ENCODE measurements at regions not wholly inside any gene's neighbourhood (a gene's known extent, or its start where the extent isn't known, plus 50 kb on each side); places are given as distances from the start of the nearest gene placed in this dataset.
"Not testable (repeated sequence)": the region's sequence is repeated elsewhere in the genome, so short reads cannot be mapped to it uniquely, and the experiment has no call there.

DNA sequence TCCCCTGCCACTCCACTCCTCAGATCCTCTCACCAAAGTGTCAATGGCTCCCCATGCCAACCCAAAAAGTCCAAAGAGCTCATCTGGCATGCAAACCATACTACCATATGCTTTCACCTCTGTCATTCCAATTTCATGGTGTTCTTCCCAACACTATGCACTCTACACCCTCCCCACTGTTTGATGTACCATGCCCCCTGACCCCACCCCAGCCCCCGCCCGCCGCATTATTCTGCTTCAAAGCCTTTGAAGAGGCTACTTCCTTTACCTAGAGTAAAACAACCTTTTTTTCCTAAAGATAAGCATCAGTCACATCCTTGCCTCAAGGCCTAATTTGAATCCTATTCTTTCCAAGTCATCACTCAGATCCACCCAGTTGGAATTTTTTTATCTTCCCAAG is 226.3 kb downstream of the DEPDC1B start:
- Mint-ChIP-seq H3K9me3 (peaks cover 8% of the 10 kb centered on the region), H3K4me1 (ENCODE audit: low read depth) (no peaks in the 10 kb centered on the region), H3K27ac (no peak overlapping the region), H3K4me3 (no peak overlapping the region), H3K27me3 (no peaks in the 10 kb centered on the region), H3K36me3 (no peaks in the 10 kb centered on the region)
- POLR2A ChIA-PET = no interaction called here
- intact Hi-C loops (cut with micrococcal nuclease) = no loop called here
- CTCF ChIA-PET = no interaction called here
- no peak for DNase-seq

DNA sequence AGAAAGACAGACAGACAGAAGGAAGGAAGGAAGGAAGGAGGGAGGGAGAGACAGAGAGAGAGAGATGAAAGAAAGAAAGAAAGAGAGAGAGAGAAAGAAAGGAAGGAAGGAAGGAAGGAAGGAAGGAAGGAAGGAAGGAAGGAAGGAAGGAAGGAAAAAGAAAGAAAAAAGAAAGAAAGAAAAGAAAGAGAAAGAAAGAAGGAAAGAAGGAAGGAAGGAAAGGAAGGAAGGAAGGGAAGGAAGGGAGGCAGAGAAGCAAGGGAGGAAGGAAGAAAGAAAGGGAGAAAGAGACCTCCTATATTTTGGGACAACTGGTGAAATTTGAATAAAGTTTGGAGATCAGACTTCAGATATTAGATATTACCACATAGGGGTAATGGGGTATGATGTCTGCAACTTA is 226.9 kb downstream of the DEPDC1B start:
- intact Hi-C loops (cut with micrococcal nuclease); H3K36me3 Mint-ChIP-seq; H3K27ac Mint-ChIP-seq; H3K27me3 Mint-ChIP-seq; POLR2A ChIA-PET; DNase-seq; CTCF ChIA-PET; H3K4me3 Mint-ChIP-seq; H3K4me1 Mint-ChIP-seq (ENCODE audit: low read depth); H3K9me3 Mint-ChIP-seq: not testable (repeated sequence)

DNA sequence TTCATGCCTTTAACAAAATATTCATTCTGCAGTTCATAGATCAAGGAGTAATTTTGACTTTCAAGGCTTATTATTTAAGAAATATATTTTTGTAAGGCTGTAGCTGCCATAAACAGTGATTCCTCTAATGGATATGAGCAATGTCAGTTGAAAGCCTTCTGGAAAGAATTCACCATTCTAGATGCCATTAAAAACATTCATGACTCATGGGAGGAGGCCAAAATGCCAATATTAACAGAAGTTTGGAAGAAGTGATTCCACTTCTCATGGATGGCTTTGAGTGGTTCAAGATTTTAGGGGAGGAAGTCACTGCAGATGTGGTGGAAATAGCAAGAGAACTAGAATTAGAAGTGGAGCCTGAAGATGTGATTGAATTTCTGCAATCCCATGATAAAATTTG is 229.1 kb downstream of the DEPDC1B start:
- H3K4me1 Mint-ChIP-seq (ENCODE audit: low read depth) = no peaks in the 10 kb centered on the region

DNA sequence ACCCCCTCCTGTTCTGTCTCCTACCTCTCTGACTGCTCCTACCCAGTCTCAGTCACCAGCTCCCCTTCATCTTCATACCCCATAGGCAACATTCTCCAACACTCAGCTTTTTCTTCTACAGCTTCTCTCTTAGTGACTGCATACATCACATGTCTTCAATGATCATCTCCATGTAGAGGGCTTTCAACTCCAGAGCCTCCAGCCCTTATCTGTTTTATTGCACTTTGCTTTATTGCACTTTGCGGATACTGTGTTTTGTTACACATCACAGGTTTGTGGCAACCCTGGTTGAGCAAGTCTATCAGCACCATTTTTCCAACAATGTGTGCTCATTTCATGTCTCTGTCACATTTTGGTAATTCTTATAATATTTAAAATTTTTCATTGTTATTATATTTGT is 230.7 kb downstream of the DEPDC1B start:
- DNase-seq = no peak
- POLR2A ChIA-PET = no interaction called here
- Mint-ChIP-seq H3K27ac (no peak overlapping the region), H3K27me3 (peaks cover 2% of the 10 kb centered on the region), H3K36me3 (no peaks in the 10 kb centered on the region), H3K9me3 (peaks cover 2% of the 10 kb centered on the region), H3K4me3 (no peak overlapping the region), H3K4me1 (ENCODE audit: low read depth) (no peaks in the 10 kb centered on the region)
- CTCF ChIA-PET = no interaction called here
- intact Hi-C loops (cut with micrococcal nuclease) = no loop called here

More for the DNA sequence above, 229.1 kb downstream of the DEPDC1B start:
- H3K36me3 Mint-ChIP-seq = no peaks in the 10 kb centered on the region
- POLR2A ChIA-PET = no interaction called here
- peaks cover 2% of the 10 kb centered on the region for H3K9me3 Mint-ChIP-seq
- DNase-seq = no peak
- H3K27me3 Mint-ChIP-seq = peaks cover 2% of the 10 kb centered on the region
- CTCF ChIA-PET = no interaction called here
- no peak overlapping the region for H3K27ac Mint-ChIP-seq
- no peak overlapping the region for H3K4me3 Mint-ChIP-seq
- intact Hi-C loops (cut with micrococcal nuclease) = no loop called here

DNA sequence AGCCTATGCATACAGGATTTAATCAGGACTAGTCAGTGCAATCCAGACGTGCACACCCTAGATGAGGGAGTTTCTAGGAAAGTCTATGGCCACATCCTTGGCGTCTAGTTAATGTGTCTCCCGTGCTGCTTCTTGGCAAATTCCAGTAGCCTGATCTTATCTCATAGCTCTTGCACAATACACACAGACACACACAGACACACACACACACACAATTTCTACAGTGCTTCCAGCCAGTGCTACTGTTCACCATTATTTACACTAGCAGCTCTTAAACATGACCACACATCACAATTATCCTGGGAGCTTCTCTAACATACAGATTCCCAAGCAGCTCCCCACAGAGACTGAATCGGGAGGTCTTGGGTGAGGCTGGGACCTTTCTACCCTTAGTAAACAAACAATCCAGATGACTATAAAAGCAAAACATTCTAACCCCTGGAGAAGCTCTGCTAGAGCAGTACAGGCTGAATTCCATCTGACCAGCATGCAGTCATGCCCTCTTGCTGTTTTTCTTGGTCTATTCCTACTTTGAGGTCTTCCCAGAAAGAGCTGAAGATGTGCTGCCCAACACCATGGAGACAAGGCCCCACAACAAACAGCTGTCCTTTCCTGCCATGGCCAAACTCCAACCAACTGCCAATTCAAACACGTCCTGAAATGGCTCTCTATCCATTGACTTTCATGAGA is 236.6 kb downstream of the DEPDC1B start:
- Mint-ChIP-seq H3K9me3 (no peaks in the 10 kb centered on the region), H3K36me3 (no peaks in the 10 kb centered on the region), H3K4me3 (no peak overlapping the region), H3K27me3 (peaks cover 2% of the 10 kb centered on the region), H3K27ac (no peak overlapping the region), H3K4me1 (ENCODE audit: low read depth) (no peaks in the 10 kb centered on the region)
- intact Hi-C loops (cut with micrococcal nuclease) = no loop called here
- ChIA-PET CTCF (no interaction called here), POLR2A (no interaction called here)
- DNase-seq = no peak

DNA sequence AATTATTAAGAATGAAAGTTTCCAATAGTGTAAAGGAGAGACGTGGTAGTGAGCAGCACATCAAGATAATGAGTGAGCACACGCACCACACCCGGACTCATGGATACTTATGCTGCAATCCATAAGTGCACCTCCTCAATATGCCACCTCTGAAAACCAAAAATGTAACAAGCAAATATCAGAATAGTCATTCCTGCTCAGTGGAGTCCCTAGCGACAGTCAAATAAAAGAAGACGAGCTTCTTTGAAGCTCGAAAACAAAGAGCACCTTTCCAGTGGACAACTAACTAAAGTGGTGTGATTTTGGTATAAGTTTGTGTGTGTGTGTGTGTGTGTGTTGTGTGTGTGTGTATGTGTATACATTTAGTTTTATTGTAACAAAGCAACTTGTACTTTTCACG is 241.3 kb downstream of the DEPDC1B start:
- intact Hi-C loops (cut with micrococcal nuclease) = no loop called here
- no peak overlapping the region for H3K27ac Mint-ChIP-seq
- H3K4me3 Mint-ChIP-seq = no peak overlapping the region
- H3K9me3 Mint-ChIP-seq = peaks cover 2% of the 10 kb centered on the region
- CTCF ChIA-PET = no interaction called here
- DNase-seq = no peak
- H3K27me3 Mint-ChIP-seq = no peaks in the 10 kb centered on the region
- no peaks in the 10 kb centered on the region for H3K36me3 Mint-ChIP-seq
- POLR2A ChIA-PET = no interaction called here
- H3K4me1 Mint-ChIP-seq (ENCODE audit: low read depth) = no peaks in the 10 kb centered on the region

DNA sequence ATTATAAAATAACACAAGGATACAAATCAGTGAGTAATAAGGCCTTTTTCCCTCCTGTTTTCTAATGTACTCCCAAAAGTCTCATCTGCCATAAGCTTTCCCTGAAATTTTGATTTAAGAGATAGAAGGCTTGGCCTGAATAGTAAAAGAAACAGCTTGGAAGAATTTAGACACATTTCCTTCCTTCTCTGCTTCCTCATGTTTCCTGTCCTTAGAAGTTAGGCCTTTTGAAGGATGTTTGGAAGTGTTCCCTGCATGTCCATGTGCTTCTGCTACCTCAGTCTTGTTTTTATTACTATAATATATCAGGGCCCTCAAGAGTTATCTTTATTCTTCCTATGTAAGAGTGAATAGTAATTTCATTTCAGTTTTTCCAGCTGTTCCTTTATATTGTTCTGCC is 242.7 kb downstream of the DEPDC1B start:
- intact Hi-C loops (cut with micrococcal nuclease) = no loop called here
- H3K27ac Mint-ChIP-seq = no peak overlapping the region
- H3K27me3 Mint-ChIP-seq = no peaks in the 10 kb centered on the region
- H3K4me1 Mint-ChIP-seq (ENCODE audit: low read depth) = no peaks in the 10 kb centered on the region
- H3K36me3 Mint-ChIP-seq = no peaks in the 10 kb centered on the region
- H3K9me3 Mint-ChIP-seq = peaks cover 2% of the 10 kb centered on the region
- no peak for DNase-seq
- ChIA-PET POLR2A (no interaction called here), CTCF (no interaction called here)
- no peak overlapping the region for H3K4me3 Mint-ChIP-seq

DNA sequence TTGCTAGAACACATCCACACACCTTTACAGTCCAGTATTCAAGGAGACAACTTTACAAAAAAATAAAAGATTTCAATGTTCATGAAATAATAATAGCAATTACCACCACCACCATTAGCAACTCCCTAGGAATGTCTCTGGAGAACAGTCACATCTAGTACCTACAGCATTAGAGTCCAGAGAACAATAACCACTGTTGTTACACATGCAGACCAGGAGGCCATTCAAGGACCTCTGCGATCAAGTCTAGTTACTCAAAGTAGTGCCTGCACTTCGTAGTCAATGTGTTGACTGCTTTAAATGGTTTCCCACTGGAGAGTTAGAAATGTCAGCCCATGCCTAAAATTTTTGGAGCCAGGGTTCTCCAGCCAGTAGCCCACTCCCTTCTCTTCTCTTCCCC is 244.4 kb downstream of the DEPDC1B start:
- POLR2A ChIA-PET = no interaction called here
- CTCF ChIA-PET = no interaction called here
- H3K4me1 Mint-ChIP-seq (ENCODE audit: low read depth) = no peaks in the 10 kb centered on the region

DNA sequence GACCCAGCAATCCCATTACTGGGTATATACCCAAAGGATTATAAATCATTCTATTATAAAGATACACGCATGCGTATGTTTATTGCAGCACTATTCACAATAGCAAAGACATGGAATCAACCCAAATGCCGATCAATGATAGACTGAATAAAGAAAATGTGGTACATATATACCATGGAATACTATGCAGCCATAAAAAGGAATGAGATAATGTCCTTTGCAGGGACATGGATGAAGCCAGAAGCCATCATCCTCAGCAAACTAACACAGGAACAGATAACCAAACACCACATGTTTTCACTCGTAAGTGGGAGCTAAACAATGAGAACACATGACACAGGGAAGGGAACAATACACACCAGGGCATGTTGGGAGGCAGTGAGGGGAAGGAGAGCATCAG is 245.7 kb downstream of the DEPDC1B start:
- not testable (repeated sequence) for H3K27ac Mint-ChIP-seq, DNase-seq

More for the DNA sequence above, 244.4 kb downstream of the DEPDC1B start:
- no peak overlapping the region for H3K4me3 Mint-ChIP-seq
- no peaks in the 10 kb centered on the region for H3K36me3 Mint-ChIP-seq
- intact Hi-C loops (cut with micrococcal nuclease) = no loop called here
- no peaks in the 10 kb centered on the region for H3K27me3 Mint-ChIP-seq
- peaks cover 2% of the 10 kb centered on the region for H3K9me3 Mint-ChIP-seq
- DNase-seq = no peak
- H3K27ac Mint-ChIP-seq = no peak overlapping the region

DNA sequence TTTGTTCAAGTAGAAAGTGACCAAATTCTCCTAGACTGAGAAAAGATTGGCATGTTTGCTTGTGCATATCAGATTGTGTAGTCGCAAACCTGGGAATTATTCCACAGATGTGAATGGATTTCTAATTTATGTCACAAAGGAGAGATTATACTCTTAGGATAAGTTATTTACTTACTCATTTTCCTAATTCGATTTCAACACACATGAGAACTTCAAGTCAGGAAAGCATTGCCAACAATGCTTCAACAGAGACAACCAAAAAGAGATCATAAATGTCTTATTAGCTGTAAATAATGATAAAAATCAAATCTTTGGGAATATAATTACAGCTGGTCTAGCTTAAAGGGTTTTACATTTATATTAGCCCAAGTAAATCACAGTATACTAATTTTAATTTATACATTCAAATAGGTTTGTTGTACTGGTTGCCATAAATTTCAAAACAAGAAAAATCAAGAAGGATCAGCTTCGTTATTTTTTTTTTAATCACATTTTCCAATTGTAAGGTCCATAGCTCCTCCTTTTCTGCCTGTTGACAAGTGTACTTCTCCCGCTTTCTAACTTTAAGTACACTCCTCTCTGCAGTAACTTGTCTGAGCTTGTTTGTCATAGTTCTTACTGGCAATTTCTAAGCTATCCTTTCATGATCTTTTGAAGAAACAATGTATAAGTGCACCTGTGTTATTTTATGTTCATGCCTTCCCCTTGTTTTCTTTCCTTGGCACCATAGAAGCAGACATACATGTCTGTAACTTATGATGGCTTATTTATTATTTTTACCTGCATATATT is 246.6 kb downstream of the DEPDC1B start:
- H3K27me3 Mint-ChIP-seq = no peaks in the 10 kb centered on the region
- no peak overlapping the region for H3K27ac Mint-ChIP-seq
- CTCF ChIA-PET = no interaction called here

More for the DNA sequence above, 245.7 kb downstream of the DEPDC1B start:
- H3K4me1 Mint-ChIP-seq (ENCODE audit: low read depth); H3K4me3 Mint-ChIP-seq; H3K36me3 Mint-ChIP-seq; POLR2A ChIA-PET; H3K9me3 Mint-ChIP-seq; CTCF ChIA-PET; H3K27me3 Mint-ChIP-seq; intact Hi-C loops (cut with micrococcal nuclease): not testable (repeated sequence)

DNA sequence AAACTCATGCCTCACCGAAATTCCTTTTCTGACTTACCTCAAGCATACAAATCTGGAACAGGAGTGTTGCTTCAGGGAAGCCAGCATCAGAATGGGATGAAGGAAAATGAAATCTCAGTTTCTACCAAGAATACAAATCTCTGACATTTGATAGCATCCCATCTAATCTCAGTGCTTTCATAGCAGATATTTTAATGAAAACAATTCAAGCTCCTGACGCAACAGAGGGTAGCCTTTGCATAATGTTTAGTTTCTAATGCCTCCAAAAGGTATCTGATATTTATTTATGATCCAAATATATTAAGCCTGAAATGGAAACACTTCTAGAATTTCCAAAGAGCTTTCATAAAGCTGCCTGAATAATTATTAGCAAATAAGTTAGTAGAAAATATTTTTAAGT is 251.4 kb downstream of the DEPDC1B start:
- Mint-ChIP-seq H3K27me3 (no peaks in the 10 kb centered on the region), H3K27ac (no peak overlapping the region), H3K4me3 (no peak overlapping the region), H3K9me3 (no peaks in the 10 kb centered on the region), H3K36me3 (no peaks in the 10 kb centered on the region), H3K4me1 (ENCODE audit: low read depth) (no peaks in the 10 kb centered on the region)
- CTCF ChIA-PET = no interaction called here
- POLR2A ChIA-PET = no interaction called here
- DNase-seq = no peak
- intact Hi-C loops (cut with micrococcal nuclease) = no loop called here

More for the DNA sequence above, 246.6 kb downstream of the DEPDC1B start:
- POLR2A ChIA-PET = no interaction called here
- intact Hi-C loops (cut with micrococcal nuclease) = no loop called here
- H3K4me1 Mint-ChIP-seq (ENCODE audit: low read depth) = no peaks in the 10 kb centered on the region
- no peak for DNase-seq
- no peaks in the 10 kb centered on the region for H3K36me3 Mint-ChIP-seq
- peaks cover 2% of the 10 kb centered on the region for H3K9me3 Mint-ChIP-seq
- H3K4me3 Mint-ChIP-seq = no peak overlapping the region

DNA sequence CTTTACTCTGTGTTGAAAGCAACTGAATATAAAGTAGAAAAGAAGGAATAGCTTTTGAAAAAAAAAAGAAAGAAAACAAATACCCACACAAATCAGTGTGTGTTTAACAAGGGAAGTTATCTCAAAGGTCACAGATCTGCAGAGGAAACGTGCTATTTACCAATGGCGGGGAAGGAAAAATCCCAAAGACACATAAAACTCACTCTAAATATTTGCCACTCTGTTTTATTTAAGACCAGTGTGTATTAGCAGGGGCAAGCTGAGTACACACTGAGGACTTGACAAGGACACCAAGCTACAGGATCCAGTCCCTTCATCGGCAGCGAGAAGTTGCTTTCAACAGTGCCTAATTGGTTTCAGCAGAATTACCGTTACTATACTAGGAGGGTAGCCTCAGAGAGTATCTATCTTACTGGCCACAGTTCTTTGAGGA is 252.5 kb downstream of the DEPDC1B start:
- intact Hi-C loops (cut with micrococcal nuclease) = no loop called here
- Mint-ChIP-seq H3K36me3 (no peaks in the 10 kb centered on the region), H3K4me3 (no peak overlapping the region), H3K9me3 (no peaks in the 10 kb centered on the region), H3K27me3 (no peaks in the 10 kb centered on the region), H3K4me1 (ENCODE audit: low read depth) (no peaks in the 10 kb centered on the region), H3K27ac (no peak overlapping the region)
- POLR2A ChIA-PET = no interaction called here
- CTCF ChIA-PET = no interaction called here
- DNase-seq = no peak

DNA sequence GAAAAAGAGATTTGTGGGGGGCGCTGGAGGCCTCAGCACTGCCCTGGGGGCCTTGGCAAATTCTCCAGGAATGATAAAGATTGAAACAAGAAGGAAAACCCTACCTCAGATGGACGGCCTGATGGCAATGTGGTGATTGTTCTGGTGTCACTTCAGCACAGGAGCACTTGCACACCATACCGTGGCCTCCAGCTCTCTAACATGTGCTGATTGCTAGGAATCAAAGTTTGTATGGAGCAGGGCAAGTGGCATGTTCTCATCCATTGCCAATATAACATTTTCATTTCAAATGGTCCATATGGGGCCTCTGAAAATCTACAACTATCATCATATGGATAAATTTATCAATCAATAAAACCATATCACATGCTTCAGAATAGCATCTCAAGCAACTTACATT is 253.0 kb downstream of the DEPDC1B start:
- DNase-seq = no peak
- ChIA-PET POLR2A (no interaction called here), CTCF (no interaction called here)
- intact Hi-C loops (cut with micrococcal nuclease) = no loop called here
- Mint-ChIP-seq H3K4me3 (no peak overlapping the region), H3K27me3 (no peaks in the 10 kb centered on the region), H3K9me3 (peaks cover 4% of the 10 kb centered on the region), H3K4me1 (ENCODE audit: low read depth) (no peaks in the 10 kb centered on the region), H3K27ac (no peak overlapping the region), H3K36me3 (no peaks in the 10 kb centered on the region)
